K562 (cell line): ENCODE measurements at regions not wholly inside any gene's neighbourhood (a gene's known extent, or its start where the extent isn't known, plus 50 kb on each side); places are given as distances from the start of the nearest gene placed in this dataset.
A peak's percentile ranks its signal among the peaks of the same experiment; 100 is the strongest.

Experiments
- ATAC-seq: fragments of 200-7000 bp; cut with Tn5 transposase; 3 replicates; pipeline ENCODE4 v1.9.1; 2020; ENCODE audit warnings: moderate library complexity
- BruUV-seq: library from RNA; stranded (reverse); fragments of 400-500 nt; replicated peaks from 2 replicates; lab custom pipeline; 2021; lab: Mats Ljungman, UMichigan
- CTCF ChIA-PET: fragments of 300-600 bp; formaldehyde crosslinking; extraction: SDS; loops from one replicate; lab custom pipeline; 2021; ENCODE audit warnings: low intra/inter-chr PET ratio; lab: Yijun Ruan, JAX
- POLR2A ChIA-PET: fragments of 300-600, 350-650 bp; sonication (Branson Sonifier 250); formaldehyde crosslinking; extraction: SDS; loops from one replicate; lab custom pipeline; 2021; ENCODE audit warnings: antibody characterized with exemption, inconsistent platforms; lab: Yijun Ruan, JAX
- DNase-seq, 4 experiments: peaks; one replicate each; pipeline versions ENCODE4 v3.0.0 to v3.0.0-alpha.2; 2011 to 2018; ENCODE audit warnings: low spot score in 3 of 4, mixed read lengths in 3 of 4; ENCODE audit errors: extremely low read depth in 1 of 4
- FAIRE-seq: peaks from 2 replicates; lab custom pipeline; 2011; peaks lifted over from hg19 to GRCh38; lab: Jason Lieb, UNC
- H2AFZ ChIP-seq: 2 replicates; pipeline ENCODE4 v1.6.0; 2011; ENCODE audit warnings: low read depth, low read length, control low read depth, inconsistent platforms
- H3K27ac ChIP-seq: fragments of 200-600 bp; 3 replicates; pipeline ENCODE4 v1.8.0; 2011; ENCODE audit warnings: low read depth, mild to moderate bottlenecking, control low read depth, inconsistent platforms, low read length, moderate library complexity, mixed read lengths; ENCODE audit errors: extremely low read depth
- H3K27me3 ChIP-seq, 2 experiments: fragments of 300-600 bp in 1 of 2; 2 replicates in 1 of 2; 3 replicates in 1 of 2; pipeline versions ENCODE4 v1.6.0 to v1.8.0; 2011; ENCODE audit warnings: inconsistent platforms in 2 of 2, low read length in 2 of 2, mild to moderate bottlenecking in 1 of 2, mixed read lengths in 1 of 2, moderate library complexity in 1 of 2; ENCODE audit not compliant: control insufficient read depth in 2 of 2, insufficient read depth in 2 of 2
- H3K36me3 ChIP-seq: fragments of 300-600 bp; 3 replicates; pipeline ENCODE4 v1.8.0; 2011; ENCODE audit warnings: mild to moderate bottlenecking, low read length, inconsistent platforms; ENCODE audit not compliant: control insufficient read depth, insufficient read depth
- H3K4me1 ChIP-seq, 2 experiments: fragments of 200-600 bp in 1 of 2; replicated peaks in 1 of 2; 2 replicates in 1 of 2; 3 replicates in 1 of 2; pipeline versions ENCODE4 v1.5.1 to v1.8.0; 2011; ENCODE audit warnings: inconsistent platforms in 2 of 2, low read length in 2 of 2, mild to moderate bottlenecking in 1 of 2, mixed read lengths in 1 of 2, moderate library complexity in 1 of 2; ENCODE audit not compliant: control insufficient read depth in 2 of 2, insufficient read depth in 2 of 2
- H3K4me2 ChIP-seq: 2 replicates; pipeline ENCODE4 v1.6.1; 2011; ENCODE audit warnings: low read length, control low read depth, inconsistent platforms, mixed read lengths; ENCODE audit not compliant: insufficient read depth
- H3K4me3 ChIP-seq: fragments of 200-600 bp; sonication (generic), shearing (Covaris generic); 2 replicates; pipeline ENCODE4 v1.5.1; 2016; ENCODE audit warnings: control low read depth, inconsistent platforms
- H3K79me2 ChIP-seq: fragments of 200-600 bp; 3 replicates; pipeline ENCODE4 v1.8.0; 2011; ENCODE audit warnings: low read length, inconsistent platforms; ENCODE audit not compliant: control insufficient read depth, insufficient read depth
- H3K9ac ChIP-seq, 2 experiments: 2 replicates each; pipeline versions ENCODE4 v1.6.0 to v1.6.1; 2011; ENCODE audit warnings: low read depth in 2 of 2, low read length in 2 of 2, control low read depth in 1 of 2, inconsistent platforms in 1 of 2, mild to moderate bottlenecking in 1 of 2, mixed read lengths in 1 of 2; ENCODE audit not compliant: insufficient read depth in 1 of 2
- H3K9me1 ChIP-seq: one replicate; pipeline ENCODE4 v1.6.0; 2011; ENCODE audit warnings: inconsistent platforms, mild to moderate bottlenecking, low read length, moderate library complexity; ENCODE audit not compliant: control insufficient read depth, insufficient read depth
- H3K9me3 ChIP-seq: replicated peaks from 2 replicates; pipeline ENCODE4 v1.5.1; 2011; ENCODE audit warnings: low read depth, low read length, inconsistent platforms; ENCODE audit not compliant: control insufficient read depth, insufficient read depth
- H4K20me1 ChIP-seq: replicated peaks from 2 replicates; pipeline ENCODE4 v1.6.1; 2011; ENCODE audit warnings: low read length, inconsistent platforms, mixed read lengths; ENCODE audit not compliant: control insufficient read depth, insufficient read depth
- FOSL1 ChIP-seq: fragments of 200-800 bp; sonication (Bioruptor generic); conservative IDR thresholded peaks from 2 replicates; pipeline ENCODE4 v1.6.1; 2016; ENCODE audit warnings: missing genetic modification characterization, missing compliant biosample characterization
- NR2F6 ChIP-seq: fragments of 450-650 bp; formaldehyde crosslinking; IDR thresholded peaks from 2 replicates; pipeline ENCODE4 v1.4.0; 2020; ENCODE audit warnings: mild to moderate bottlenecking
- ZNF584 ChIP-seq: fragments of 200-800 bp; sonication (Bioruptor generic); IDR thresholded peaks from 2 replicates; pipeline ENCODE4 v1.6.1; 2016; ENCODE audit warnings: low read depth, mild to moderate bottlenecking, missing genetic modification characterization, missing compliant biosample characterization
- WGBS: fragments of 100-300 bp; shearing (Covaris generic); methylation state at CpG from one replicate; pipeline ENCODE4 v1.1.6; 2016; ENCODE audit warnings: low coverage, mixed read lengths; ENCODE audit not compliant: insufficient coverage; ENCODE audit errors: missing lambda C conversion rate; 5-methylcytosine and 5-hydroxymethylcytosine counted together
- in situ Hi-C: fragments of 300-500 bp; cut with MboI; formaldehyde crosslinking; loops from 4 replicates; pipeline ENCODE4 v1.15.0; 2018; ENCODE audit warnings: inconsistent platforms, mixed read lengths
- intact Hi-C: fragments of 100-400 bp; cut with micrococcal nuclease; formaldehyde crosslinking; loops from 2 replicates; pipeline ENCODE4 v1.14.2; 2022
- TF ChIP-seq, protein P1 (sequence below): fragments of 250-450 bp; sonication (Bioruptor Pico); IDR thresholded peaks from 2 replicates; pipeline ENCODE4 v1.8.0; 2021; ENCODE audit warnings: mild to moderate bottlenecking, moderate library complexity

DNA sequence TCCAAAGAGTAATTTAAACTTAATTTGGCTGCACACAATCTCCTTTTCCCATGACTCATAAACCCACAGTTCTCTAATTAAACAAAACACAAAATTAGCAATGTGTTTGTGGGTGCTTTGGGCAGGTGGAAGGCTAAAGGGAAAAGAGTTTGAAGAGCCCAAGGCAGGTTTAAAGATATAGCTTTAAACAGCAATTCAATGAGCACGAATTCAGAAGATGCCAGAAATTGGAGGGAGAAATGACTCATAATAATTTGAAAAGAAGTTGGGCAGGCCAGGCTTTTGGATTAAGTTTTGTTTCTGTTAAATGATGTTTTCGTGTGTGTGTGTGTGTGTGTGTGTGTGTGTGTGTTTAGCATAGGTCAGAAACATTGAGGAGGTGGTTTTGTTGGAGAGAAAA lies 594.8 kb upstream of the ZEB2 start:
- FAIRE-seq (no peak), ATAC-seq (no peak), DNase-seq (no peak)
- CTCF ChIA-PET, result no interaction called here
- Histone ChIP-seq H3K79me2 (no peaks in the 10 kb centered on the region), H3K4me3 (no peak overlapping the region), H3K4me2 (no peak overlapping the region), H3K36me3 (no peaks in the 10 kb centered on the region), H2AFZ (no peak overlapping the region), H3K27ac (no peak overlapping the region), H4K20me1 (no peaks in the 10 kb centered on the region), H3K4me1 (no peaks in the 10 kb centered on the region), H3K27me3 (no peaks in the 10 kb centered on the region), H3K9me1 (no peaks in the 10 kb centered on the region), H3K9ac (no peak overlapping the region), H3K9me3 (no peaks in the 10 kb centered on the region; the same call in 1 of the 2 replicates)
- intact Hi-C loops, result no loop called here
- WGBS, result 14% methylated on average over 2 of the region's 2 CpGs
- no TSS peak for BruUV-seq
- in situ Hi-C loops, result no loop called here
- TF ChIP-seq FOSL1 (tag), result 0 out of 2 replicates have a peak, but pooled peaks have one; percentile 26
- TF ChIP-seq, protein P1, sequence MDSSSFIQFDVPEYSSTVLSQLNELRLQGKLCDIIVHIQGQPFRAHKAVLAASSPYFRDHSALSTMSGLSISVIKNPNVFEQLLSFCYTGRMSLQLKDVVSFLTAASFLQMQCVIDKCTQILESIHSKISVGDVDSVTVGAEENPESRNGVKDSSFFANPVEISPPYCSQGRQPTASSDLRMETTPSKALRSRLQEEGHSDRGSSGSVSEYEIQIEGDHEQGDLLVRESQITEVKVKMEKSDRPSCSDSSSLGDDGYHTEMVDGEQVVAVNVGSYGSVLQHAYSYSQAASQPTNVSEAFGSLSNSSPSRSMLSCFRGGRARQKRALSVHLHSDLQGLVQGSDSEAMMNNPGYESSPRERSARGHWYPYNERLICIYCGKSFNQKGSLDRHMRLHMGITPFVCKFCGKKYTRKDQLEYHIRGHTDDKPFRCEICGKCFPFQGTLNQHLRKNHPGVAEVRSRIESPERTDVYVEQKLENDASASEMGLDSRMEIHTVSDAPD (CRISPR knock-in tag), result no peak
- TF ChIP-seq, all 486 proteins: peak for 1
- POLR2A ChIA-PET, result no interaction called here

DNA sequence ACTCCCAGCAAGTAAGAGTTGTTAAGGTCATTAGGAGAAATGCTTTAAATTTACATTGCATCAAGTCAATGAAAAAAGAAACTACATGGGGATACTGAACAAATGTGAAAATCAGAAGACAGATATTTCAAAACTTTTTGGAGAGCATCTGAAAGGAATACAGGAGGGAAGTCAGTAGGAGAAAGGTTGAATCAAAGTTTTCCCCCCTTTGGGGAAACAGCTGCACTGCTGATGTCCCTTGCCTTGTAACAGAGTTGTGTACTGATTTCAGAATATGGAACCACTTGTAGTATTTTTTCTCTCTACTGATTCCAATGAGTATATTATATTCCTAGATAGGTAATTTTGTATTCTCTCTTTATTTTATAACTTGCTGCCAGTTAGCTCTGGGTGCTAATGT lies 592.5 kb upstream of the ZEB2 start:
- H2AFZ ChIP-seq, result no peak overlapping the region
- in situ Hi-C loops, result no loop called here
- no peak overlapping the region for H3K27ac ChIP-seq
- intact Hi-C loops, result no loop called here
- no peaks in the 10 kb centered on the region for H3K4me1 ChIP-seq
- no peak overlapping the region for H3K4me3 ChIP-seq
- no peak for FAIRE-seq
- DNase-seq, result no peak
- H3K4me2 ChIP-seq, result no peak overlapping the region
- no peaks in the 10 kb centered on the region for H3K27me3 ChIP-seq
- H3K36me3 ChIP-seq, result no peaks in the 10 kb centered on the region
- ChIA-PET POLR2A (no interaction called here), CTCF (no interaction called here)
- H3K9ac ChIP-seq, result no peak overlapping the region
- no peaks in the 10 kb centered on the region for H3K79me2 ChIP-seq
- H3K9me1 ChIP-seq, result no peaks in the 10 kb centered on the region
- TF ChIP-seq ZNF584 (no peak), NR2F6 (CRISPR knock-in tag) (no peak)
- H4K20me1 ChIP-seq, result no peaks in the 10 kb centered on the region
- BruUV-seq, result no TSS peak
- no peaks in the 10 kb centered on the region; the same call in 1 of the 2 replicates for H3K9me3 ChIP-seq
- ATAC-seq, result no peak
